Suprapubic skin (tissue), 4 donors: ENCODE measurements at regions not wholly inside any gene's neighbourhood (a gene's known extent, or its start where the extent isn't known, plus 50 kb on each side); places are given as distances from the start of the nearest gene placed in this dataset.

Experiments
- CTCF ChIP-seq, 2 donors: fragments of 200-600 bp in 1 of 2; fragments of 450-650 bp in 1 of 2; sonication (generic) in 1 of 2; IDR thresholded peaks; one replicate each; pipeline ENCODE4 v1.5.1; 2016 to 2019; ENCODE audit warnings: antibody characterized with exemption in 2 of 2, mild to moderate bottlenecking in 1 of 2, moderate library complexity in 1 of 2
- POLR2A ChIP-seq, 2 donors: fragments of 450-650 bp; IDR thresholded peaks; one replicate each; pipeline ENCODE4 v1.6.1; 2017; ENCODE audit warnings: antibody characterized with exemption in 2 of 2, mild to moderate bottlenecking in 2 of 2, moderate library complexity in 2 of 2
- POLR2AphosphoS5 ChIP-seq, 3 donors: sonication (generic); formaldehyde crosslinking; IDR thresholded peaks; one replicate each; pipeline ENCODE4 v1.6.1; 2017; ENCODE audit warnings: antibody characterized with exemption in 3 of 3

GRCh38 chr10:125218967-125219366 lies 58.6 kb upstream of the CTBP2 start:
- TF ChIP-seq POLR2A (IDR thresholded peaks at IDR 0.05) (no peak), CTCF (IDR thresholded peaks at IDR 0.05) (no peak), POLR2AphosphoS5 (IDR thresholded peaks at IDR 0.05) (no peak)
